HT1080 (cell line): ENCODE measurements at regions not wholly inside any gene's neighbourhood (a gene's known extent, or its start where the extent isn't known, plus 50 kb on each side); places are given as distances from the start of the nearest gene placed in this dataset.
"Not testable (repeated sequence)": the region's sequence is repeated elsewhere in the genome, so short reads cannot be mapped to it uniquely, and the experiment has no call there.

ENCODE experiments used
- DNase-seq: peaks from one replicate; pipeline ENCODE4 v3.0.0-alpha.2; 2015; ENCODE audit warnings: low read depth

DNA sequence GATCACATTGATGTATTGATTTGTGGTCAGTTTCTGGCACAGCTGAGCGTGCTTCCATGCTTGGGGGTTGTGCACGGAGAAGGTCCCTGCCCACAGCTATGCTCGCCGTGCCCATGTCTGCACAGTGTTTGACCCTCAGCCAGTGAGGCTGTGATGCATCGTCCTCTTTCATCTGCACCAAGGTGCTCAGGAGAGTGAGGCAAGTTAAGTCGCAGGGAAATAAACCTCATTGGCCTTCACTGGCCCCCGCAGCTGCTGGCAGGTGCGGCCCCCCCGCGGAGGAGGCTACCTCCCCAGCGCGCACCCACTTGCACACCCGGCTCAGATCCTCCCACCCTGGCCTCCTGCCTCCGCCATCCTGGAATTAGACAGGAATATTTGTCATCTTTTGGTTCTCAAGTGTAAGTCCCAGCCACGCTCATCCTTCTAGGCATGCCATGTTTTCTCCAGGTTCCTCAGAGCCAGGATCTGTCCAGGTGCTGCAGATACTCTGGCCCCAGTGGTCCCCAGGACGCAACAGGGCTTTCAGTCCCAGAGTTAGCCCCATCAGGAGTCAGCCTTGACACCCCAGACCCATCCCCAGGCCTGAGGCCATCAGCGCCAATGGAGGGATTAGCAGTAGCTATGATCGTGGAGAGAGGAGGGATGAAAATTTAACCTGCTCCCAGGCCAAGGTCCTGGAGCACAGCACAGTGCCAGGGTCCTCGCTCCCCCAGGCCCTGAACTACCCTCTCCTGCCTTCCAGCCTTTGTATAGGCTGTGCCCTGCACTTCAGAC lies 93.7 kb downstream of the OAT start:
- no peak for DNase-seq

DNA sequence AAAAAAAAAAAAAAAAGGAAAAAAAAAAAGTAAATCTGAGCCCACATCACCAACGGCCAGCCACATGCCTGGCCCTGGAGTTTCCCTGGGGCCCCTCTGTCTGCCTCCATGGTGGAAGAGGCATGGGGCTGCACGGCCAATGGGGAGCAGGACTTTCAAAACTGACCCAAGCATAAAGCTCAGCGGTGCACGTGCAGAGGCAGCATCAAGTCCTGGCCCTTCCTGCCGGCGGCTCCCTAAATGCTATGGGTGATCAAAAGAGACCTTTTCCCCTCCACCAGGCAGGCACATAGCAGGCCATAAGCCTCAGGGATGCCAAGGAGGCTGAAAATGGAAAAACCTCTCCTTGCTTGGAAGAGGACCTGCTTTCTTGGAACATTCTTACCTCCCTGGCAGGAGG lies 94.3 kb downstream of the OAT start:
- no peak for DNase-seq

DNA sequence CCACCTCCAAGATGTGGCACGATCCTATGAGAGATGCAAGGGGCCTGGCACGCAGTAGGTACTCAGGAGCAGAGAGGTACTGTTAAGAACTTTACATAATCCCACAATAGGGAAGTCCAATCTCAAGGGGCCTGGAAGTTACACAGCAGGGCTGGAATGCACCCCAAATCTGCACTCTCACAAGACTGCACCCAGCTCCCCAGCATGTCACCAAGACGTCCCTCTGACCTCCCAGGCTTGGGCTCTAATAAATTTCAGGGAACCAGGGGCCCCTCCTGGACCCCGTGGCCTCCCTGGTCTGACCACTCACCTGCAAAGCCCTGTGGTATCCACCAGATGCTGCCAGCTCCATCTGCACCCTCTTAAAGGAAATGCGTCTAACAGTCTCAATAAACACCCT lies 94.9 kb downstream of the OAT start:
- DNase-seq = no peak

DNA sequence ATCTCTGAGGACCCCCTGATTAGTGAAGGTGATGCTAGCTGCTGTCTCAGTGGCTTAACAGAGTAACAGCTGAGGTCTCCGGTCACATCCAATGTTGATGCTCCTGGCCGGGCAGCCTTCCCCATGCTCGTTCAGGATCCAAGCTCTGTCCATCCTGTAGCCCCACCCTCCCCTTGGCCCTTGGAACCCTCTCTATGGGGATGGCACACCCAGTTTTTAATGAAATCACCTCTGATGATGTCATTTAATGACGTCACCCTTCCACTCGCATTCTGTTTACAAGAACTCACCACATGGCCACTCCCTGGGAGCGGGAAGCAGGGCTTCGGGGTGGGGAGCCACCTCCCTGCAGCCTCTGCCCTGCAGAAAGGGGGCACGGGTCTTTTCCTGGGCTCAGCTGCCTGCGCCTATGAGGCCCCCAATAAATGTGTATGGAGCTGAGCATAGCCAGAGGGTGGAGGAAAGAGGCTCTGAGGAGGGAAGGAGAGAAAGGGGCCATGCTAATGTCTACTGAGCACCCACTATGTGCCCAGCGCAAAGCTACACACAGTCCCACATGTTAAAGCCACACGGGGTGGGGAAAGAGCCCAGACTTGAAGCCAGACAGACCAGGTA lies 95.5 kb downstream of the OAT start:
- no peak for DNase-seq

DNA sequence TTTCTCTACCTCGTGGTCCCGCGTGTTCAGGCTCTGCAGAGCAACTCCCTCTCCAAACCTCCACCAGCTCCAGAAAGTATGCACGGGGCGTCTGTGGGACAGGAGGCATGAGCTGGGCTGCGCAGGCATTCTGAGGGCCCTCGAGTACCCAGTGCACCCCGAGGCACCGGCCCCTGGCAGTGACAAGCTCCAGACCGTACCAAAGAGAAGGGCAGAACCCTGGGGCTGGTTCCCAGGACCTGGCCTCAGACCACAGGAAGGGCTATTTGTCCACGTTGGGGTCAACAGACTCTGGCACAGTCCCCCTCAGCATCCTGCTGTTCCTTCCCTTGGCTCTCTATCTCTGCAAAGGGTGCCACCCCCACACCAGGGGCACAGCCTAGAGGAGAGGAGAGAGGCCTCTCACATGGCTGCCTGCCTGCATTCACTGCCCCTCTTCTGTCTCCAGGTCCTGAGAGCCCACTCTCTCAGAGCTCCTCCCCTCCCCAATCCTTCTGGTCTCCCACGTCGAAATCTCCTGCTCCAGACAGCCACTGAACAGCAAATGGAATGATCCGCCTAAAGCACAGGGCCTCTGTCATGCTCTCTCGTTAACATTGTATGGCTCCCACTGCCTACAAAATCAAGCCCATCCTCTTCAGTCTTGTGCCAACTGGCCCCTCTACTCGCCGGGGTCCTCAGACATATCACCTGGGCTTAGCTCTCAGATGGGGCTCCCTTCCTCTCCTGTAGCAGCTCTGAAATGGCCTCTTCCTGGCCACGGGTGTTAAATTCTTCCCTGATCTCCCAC lies 96.3 kb downstream of the OAT start:
- DNase-seq = no peak

DNA sequence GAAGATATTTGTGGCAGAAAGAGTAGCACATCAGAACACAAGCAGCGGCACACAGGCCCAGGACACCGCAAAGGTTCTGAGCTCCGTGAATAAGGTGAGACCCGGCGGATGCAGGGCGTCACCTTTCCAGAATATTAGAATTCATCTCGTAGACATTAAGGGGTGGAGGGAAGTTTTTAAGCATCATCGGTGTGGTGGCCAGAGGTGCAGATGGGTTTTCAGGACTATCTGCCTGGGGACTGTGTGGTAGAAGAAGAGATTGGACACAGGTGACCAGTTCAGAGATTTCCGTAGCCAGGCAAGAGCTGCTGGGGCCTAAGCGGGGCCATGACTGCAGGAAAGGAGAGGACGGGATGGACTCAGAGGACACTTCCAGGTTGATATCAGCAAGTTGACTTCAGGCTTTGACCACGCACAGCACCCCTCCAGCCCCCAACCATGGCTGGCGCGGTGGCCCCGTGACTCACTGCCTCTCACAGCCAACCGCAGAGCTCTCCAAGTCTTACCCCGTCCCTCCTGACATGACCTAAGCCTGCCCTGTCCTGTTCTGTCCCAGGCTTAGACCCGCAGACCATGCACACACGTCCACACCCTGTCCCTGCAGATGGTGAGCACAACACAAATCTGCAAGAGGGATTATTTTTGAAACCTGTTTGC lies 97.2 kb downstream of the OAT start:
- DNase-seq = no peak

DNA sequence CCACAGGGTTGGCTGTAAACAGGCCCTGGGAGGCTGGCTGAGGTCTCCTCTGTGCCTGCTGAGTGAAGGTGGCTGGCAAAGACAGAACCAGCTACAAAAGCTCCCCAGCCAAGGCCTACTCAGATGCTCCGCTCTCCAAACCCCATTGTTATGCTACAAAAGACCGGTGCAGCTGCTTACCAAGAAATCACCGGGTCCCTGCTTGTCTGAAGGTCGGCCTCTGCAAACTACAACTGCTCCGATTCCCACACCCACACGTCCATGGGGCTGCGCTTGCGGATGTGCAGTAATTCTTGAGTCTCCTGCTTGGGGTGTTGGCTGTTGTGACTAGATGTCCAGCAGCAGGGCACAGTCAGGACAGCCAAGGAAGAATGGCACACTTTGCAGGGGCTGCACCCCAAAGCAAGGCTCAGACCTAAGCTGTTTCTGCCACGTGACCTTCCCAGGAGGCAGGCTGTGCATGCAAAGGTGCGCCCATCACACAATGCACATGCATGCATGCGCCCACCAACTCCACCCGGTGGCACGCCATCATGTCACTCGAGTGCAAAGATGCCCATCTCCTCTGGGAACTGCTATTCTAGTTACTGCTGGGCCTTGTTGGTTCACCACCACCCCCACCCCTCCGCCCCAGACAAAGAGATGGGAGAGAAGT lies 97.8 kb downstream of the OAT start:
- no peak for DNase-seq

DNA sequence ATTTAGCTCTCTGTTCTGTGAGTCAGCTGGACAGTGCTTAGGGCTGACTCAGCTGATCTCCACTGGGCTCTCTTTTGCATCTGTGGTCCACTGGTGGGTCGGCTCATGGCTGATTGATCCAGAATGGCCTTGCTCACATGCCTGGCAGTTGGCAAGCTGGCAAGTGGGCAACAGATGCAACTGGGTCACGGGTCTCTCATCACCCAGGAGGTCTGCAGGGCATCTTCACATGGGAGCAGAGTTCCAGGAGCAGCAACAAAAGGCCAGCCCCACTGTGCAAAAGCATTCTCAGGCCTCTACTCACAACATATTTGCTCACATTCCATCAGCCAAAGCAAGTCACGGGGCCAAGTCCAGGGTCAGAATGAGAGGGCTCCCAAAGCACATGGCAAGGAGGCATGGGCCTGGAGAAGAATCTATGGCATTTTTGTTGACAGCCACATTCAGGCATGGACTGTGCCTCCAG lies 98.8 kb downstream of the OAT start:
- no peak for DNase-seq

DNA sequence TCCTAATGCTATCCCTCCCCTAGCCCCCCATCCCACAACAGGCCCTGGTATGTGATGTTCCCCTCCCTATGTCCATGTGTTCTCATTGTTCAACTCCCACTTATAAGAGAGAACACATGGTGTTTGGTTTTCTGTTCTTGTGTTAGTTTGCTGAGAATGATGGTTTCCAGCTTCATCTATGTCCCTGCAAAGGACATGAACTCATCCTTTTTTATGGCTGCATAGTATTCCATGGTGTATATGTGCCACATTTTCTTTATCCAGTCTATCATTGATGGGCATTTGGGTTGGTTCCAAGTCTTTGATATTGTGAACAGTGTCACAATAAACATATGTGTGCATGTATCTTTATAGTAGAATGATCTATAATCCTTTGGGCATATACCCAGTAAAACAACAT lies 99.2 kb downstream of the OAT start:
- DNase-seq = not testable (repeated sequence)

DNA sequence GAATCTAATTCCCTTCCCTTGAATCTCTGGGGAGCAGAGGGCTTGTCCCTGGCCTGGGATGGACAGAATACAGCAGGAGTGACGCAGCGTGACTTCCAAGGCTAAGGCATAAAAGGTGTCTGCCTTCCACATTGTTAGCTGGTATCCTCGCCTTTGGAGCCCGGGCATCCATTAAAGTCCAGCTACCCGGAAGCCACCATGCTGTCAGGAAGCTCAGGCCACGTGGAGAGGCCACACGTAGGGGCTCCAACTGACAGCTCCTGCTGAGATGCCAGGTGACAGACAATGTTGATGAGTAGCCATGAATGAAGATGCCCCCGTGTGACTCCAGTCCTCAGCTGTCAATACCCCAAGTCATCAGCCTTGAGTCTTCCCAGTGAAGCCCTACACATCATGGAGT lies 99.9 kb downstream of the OAT start:
- no peak for DNase-seq

DNA sequence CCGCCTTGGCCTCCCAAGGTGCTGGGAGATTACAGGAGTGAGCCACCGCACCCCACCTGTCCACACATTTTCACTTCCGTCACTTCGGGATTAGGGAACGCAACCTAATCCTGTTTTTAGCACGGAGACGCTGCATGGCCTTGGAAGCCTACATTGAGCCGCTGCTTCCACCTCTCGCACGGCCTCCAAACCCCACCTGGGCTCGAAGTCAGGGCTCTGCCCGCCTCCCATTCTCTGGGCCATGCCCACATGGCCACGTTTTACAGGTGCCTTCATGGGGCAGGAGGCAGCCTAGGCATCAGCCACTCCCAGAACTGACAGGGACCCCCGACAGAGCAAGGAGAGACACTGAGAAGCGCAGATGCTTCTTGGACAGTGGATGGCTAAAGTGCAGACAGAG lies 100.6 kb downstream of the OAT start:
- no peak for DNase-seq

DNA sequence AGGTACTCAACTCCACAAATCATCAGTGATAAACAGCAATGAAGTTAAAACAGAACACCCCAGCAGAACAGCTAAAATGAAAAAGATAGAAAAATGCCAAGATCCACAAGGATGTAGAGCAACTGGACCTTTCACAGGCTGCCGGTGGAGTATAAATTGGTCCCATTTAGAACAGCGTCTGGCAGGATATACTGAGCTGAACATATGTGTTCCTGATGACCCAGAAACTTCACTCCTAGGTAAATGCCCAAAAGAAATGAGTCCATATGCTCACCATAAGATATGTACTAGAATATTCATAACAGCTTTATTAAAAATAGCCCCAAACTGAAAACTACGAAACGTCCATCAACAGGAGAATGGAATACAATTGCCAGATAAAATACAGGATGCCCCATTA lies 102.4 kb downstream of the OAT start:
- no peak for DNase-seq

DNA sequence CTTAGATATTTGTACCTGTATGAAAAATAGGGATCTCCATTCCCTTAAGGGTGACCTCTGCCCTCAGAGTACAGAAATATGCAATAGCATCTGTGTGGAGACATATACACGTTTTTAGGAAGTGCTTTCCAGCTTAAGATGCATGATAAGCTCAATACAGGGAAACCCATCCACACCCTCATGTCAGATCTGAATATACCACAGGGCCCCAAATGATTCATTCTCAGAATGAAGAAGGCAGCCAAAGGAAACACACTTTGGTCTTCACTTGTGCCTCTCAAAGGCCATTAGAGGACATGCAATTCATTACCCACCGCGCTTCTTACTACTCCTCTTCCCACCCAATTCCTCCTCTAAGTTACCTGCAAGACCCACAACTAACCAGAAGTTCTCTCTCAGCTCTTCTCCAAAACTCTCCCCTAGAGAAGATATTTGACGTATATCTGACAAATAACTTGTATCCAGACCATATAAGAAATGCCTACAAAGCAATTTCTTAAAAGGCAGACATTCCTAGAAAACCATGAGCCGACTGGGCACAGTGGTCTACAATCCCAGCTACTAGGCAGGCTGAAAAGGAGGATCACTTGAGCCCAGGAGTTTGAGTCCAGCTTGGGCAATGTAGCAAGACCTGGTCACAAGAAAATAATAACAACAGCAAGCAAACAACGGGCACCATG lies 103.0 kb downstream of the OAT start:
- DNase-seq = no peak

DNA sequence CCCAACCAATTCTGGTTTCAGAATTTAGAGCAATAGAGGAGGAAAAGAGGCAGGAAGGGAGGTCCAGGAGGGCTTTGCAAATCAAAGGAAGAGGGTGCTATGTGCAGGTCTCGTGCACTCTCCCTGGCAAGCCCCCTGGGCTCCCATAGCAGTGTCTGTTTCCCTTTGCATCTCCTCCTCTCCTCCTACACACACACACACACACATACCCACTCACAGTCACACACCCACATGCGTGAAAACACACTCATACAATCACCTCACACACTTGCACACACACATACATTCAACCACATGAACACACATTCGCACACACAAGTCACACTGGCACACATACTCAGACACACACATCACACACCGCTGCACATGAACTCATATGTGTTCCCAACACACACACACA lies 105.3 kb downstream of the OAT start:
- no peak for DNase-seq

DNA sequence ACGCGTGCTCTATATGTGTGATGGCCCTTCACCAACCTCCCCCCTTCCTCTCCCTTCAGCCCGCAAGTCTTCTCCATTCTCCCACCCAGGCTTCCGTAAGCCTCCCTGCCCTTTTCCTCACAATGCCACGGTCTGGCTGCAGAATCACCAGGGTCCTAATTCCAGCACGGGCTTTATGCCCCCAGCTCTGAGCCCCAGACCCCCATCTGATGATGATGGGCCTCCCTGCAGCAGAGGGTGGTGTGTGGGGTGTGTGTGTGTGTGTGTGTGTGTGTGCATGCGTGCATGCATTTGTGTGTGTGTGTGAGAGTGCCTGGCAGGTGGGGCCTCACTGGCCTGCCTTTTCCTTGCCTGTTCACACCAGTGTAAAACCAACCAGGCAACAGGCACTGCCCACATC lies 109.9 kb downstream of the OAT start:
- no peak for DNase-seq

DNA sequence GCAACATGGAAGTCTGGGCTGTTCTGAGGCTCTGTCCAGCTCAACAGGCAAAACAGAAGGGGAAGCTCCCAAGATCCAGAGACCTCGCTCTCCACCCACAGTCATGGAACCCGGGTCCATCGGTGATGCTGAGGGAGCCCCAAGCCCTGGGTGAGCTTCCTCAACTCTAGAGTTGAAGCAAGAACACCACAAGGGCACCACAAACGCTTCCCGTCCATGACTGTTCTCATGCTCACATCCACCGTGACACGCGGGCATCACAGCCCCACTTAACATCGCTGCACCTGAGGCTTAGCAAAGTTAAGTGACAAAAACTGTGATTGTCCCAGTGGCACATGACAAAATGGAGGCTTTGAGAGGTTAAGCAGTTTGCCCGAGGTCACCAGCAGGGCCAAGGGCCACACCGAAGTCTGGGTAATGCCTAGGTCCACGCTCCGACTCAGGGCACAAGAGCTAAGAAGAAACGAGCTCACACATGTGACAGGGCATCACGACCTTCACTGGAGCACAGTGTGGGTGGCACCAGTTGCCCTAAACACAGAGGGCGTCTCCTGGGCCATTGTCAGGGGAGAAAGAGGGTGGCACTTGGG lies 110.6 kb downstream of the OAT start:
- DNase-seq = no peak

DNA sequence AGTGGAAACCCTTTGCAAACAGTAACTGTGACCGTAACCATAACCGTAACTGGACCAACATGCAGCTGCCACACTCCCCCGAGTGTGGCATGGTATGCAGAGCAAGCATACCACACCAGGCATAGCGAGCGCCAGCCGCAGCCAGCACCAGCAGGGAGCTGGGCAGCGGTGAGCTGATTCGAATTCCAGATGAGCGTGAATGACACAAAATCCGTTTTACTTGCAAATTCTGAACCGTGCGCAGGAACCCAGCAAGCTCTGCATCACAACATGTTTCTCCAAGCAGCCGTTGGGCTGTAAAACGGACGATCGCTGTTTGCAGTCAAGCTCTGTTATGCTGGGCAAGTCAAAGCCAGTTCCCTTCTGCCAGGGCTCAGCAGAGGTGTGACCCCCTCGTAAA lies 111.1 kb downstream of the OAT start:
- DNase-seq = no peak

DNA sequence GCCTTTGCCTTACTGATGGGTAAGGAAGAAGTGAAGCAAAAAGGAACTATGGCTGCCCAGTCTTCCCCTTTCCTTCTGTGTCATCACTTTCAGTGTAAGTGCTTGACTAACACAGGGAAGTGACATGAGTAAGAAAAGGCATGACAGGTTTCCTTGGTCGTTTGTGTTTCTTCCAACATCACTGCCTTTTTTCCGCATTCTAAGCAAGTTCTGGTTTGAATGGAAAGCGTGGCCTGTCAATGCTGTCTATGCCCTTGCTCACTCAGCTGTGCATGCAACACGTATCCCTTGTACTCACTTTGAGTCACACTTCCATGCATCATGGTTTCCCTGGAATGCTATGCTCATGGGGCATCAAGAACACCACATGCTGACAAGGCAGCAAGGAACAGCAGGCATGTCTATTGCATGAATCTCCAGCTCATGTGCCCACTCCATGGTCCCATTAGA lies 111.8 kb downstream of the OAT start:
- no peak for DNase-seq

DNA sequence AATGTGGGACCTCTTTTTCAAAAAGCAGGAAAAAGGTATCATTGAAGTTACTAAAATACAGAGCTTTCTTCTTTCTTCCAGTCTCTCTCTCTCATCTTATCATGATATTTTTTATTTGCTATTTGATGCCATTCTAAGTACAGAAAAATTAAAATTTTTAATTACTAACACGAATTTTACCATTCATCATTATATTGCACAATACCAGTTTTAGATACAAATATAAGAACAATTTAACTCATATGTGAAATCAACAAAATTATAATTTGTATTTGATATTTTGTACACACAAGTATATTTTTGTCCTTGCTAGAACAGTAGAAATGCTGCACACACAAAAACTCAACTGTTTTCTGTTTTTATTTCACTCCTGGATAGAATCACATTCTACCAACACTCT lies 112.2 kb downstream of the OAT start:
- no peak for DNase-seq

DNA sequence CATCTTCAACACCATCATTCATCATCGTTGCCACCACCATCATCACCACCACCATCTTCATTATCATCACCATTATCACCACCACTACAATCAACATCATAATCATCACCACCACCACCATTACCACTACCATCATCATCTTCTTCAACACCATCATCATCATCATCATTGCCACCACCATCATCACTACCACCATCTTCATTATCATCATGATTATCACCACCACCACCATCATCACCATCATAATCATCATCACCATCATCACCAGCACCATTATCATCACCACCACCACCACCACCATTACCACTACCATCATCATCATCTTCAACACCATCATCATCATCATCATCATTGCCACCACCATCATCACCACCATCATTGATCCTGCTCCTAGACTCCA lies 112.7 kb downstream of the OAT start:
- no peak for DNase-seq
